ENCODE measurements at regions not wholly inside any gene's neighbourhood (a gene's known extent, or its start where the extent isn't known, plus 50 kb on each side); places are given as distances from the start of the nearest gene placed in this dataset.
"Not testable (repeated sequence)": the region's sequence is repeated elsewhere in the genome, so short reads cannot be mapped to it uniquely, and the experiment has no call there.

DNA sequence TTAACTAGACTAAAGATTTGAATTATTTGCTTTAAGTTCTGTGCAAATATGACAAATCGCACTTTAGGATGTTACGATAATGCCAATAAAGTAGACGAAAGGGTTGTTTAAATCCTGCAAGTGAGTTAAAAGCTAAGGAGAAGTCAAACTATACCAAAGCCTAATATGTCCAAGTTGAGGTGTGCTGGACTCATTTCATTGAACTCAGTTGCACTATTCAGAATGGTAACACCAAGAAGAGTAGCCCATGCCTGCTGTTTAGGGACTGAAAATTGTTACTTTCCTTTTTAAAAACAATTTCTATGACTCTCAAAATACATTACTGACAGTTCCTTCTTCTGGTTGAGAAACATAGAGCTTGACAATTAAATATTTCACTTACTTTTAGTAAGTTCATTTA is 766.3 kb downstream of the DNAJB9 start:
- no peak for DNase-seq

DNA sequence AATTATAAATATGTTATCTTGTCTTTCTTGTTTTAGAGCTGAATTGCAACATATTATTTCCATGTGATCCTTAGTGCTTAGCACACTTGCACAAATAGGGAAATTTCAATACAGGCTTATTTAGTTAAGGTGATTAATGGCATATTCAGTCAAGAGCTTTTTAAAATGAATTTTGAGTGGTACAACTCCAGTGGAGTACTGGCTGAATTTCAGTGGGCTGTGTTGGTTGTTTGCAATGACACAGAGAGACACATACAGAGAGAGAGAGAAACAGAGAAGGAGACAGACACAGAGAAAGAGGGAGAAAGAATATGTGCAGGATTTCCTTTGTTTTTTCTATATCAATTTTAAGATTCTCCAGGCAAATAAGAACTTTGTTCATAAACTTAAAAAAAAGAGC is 766.9 kb downstream of the DNAJB9 start:
- no peak for DNase-seq

DNA sequence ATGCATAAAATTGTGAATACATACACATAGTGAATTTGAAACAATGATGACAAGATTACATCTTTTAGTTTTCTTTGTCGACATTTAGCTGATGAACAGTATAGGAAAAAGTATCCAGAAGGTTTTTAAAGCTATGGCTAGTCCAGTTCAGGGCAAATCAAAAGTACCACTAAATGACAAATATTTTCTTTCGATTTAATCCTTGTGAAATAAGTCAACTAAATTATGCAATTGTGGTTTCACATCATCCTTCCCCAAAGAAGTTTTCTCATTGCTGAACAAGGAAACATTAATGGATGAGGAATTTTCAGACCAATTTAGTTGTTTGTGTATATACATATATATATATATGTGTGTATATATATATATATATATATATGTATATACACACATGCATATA is 774.0 kb downstream of the DNAJB9 start:
- no peak for DNase-seq

DNA sequence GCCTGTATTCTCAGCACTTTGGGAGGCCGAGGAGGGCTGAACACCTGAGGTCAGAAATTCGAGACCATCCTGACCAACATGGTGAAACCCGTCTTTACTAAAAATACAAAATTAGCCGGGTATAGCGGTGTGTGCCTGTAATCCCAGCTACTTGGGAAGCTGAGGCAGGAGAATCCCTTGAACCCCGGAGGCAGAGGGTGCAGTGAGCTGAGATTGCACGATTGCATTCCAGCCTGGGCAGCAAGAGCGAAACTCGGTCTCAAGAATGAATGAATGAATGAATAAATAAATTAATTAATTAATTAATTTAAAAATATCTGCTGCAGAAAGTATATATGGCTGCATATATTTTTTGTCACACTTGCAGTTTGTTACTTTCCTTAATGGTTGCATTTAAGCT is 781.8 kb downstream of the DNAJB9 start:
- no peak for DNase-seq

DNA sequence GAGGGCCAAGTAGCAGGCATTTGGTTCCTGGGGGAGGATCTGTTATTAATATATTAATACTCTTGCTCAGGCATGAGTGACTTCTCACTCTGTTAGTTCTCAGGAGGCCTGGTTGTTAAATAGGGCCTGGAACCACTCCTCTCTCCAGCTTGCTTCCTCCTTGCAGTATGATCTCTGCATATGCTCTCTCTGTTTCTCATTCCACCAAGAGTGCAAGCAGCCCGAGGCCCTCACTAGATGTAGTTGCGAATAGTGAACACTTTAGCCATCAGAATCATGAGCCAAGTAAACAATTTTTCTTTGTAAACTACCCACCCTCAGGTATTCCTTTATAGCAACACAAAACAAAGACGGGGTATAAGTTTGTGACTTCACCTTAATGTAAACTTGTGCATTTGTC is 784.3 kb downstream of the DNAJB9 start:
- DNase-seq = no peak

DNA sequence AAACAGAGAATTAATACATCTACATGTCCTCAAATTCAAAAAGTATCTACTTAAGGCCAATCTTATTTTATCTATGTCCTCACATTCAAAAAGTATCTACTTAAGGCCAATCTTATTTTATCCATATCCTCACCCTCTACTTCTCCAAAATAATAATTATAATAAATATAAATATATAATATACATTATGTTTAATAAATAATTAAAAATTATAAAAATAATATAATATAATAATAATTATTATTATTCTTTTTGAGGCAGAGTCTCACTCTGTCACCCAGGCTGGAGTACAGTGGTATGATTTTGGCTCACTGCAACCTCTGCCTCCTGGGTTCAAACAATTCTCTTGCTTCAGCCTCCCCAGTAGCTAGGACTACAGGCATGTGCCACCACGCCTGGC is 784.9 kb downstream of the DNAJB9 start:
- no peak for DNase-seq

DNA sequence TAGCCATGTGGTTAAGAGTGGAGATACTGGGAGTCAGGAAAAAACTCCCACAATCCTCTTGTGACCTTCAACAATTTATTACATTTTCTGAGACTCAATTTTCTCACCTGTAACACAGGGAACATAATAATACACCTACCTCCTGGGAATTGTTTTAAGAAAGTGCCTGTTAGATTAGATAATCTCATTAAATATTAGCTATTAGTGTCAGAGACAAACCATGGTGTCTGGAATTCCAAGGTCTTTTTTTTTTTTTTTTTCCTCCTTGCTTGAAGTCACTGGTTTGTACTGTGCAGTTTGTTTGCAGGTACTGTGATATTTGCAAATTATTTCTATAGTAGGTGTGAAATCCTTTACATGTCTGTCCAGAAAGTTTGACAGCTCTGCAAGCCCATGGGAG is 806.1 kb downstream of the DNAJB9 start:
- no peak for DNase-seq

DNA sequence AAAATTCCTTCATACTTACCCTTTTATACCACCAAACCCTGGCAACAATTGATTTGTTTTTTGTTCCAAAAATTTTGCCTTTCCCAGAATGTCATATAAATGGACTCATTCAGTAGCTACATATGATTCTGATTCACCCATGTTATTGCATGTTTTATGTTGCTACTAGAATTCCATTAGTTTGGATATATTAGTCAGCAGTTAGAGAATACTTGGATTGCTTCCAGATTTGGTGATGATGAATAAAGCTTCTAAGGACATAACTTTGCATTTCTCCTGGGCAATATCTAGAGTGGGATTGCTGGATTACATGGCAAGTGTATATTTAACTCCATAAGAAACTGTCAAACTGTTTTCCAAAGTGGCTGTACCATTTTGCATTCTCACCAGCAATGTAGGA is 806.9 kb downstream of the DNAJB9 start:
- peak; percentile 0 for DNase-seq

DNA sequence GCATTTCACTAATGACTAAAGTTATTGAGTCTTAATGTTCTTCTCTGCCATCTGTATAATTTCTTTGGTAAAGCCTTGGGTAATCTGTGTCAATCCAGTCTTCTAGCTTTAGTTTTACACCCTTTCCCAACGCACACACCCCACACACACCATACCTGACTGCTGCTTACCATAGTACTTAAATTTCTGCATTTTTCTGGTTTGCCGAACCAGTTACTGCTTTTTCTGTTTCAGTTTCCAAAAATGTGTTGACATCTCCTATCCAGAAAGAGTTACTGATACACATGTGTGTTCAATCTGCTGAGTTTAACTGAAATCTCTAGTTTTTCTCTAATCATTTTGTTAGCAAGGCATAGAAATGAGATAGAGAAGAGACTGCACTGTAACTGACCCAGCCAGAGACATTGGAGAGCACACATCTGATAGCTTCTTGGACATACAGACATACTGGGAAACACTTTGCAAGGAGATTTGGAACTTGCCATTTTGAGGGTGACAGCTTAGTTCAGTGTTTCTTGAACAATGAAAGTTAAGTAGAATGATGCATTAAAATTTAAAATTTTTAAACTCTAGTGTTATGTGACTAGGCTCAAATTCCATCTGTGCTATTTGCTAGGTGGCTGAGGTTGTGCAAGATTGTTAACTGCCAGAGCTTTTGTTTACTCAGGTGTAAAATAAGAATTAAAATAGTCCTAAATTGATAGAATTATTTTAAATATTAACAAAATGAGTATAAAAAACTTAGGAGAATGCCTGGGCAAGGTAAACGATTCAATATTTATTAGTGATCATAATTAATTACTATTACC is 807.6 kb downstream of the DNAJB9 start:
- DNase-seq = no peak

DNA sequence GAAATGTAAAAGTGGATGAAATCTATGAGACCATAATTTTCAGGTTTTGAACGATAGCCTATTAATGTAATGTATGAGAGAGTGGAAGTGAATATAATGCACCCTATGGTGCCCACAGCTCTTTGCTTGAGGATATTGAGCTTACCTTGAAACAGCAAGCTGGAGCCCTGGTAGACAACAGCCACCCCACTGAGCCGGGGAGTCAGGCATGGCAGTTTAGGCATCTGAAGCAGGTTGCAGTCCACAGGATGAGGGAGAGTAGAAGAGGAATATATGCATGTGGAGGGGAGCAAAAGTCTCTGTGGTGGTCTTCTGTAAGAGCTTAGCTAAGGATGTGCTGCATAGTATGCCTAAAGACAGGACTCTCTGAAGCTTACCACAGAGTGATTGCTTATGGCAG is 817.3 kb downstream of the DNAJB9 start:
- no peak for DNase-seq

DNA sequence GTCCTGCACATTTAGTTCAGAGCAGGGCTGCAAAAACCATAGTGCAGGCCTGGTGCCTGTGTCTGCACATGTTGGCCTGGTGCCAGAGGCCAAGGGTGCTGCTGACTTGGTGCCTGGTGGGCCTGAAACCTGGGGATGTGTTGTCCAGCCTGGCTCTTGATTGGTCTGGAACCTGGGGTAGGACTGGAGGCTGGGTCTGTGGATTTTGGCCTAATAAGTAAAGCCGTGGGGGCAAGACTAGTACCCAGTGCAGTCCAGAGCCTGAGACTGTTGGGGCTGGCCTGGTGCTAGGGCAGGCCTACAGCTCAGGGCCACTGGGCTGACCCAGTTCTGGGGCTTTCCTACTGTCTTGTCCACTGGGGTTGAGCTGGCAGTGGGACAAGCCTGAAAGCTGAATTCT is 817.9 kb downstream of the DNAJB9 start:
- DNase-seq = no peak

DNA sequence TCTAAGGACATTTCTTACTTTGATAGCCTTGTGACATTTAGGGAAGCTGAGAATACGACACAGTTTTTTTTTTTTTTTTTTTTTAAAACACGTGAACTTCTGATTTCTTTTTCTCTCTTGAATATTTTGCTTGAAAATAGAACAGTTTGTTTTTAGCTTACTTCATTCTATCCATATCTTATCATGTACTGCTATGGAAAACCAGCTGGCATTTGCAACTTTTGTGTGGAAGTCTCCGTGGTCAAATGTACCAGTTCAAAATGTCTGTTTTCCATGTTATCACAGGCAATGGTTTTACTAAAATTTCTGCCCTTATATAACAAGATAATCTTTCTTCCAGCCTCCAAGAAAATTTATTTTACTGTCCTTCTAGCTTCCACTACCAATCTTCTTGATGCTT is 821.6 kb downstream of the DNAJB9 start:
- no peak for DNase-seq

DNA sequence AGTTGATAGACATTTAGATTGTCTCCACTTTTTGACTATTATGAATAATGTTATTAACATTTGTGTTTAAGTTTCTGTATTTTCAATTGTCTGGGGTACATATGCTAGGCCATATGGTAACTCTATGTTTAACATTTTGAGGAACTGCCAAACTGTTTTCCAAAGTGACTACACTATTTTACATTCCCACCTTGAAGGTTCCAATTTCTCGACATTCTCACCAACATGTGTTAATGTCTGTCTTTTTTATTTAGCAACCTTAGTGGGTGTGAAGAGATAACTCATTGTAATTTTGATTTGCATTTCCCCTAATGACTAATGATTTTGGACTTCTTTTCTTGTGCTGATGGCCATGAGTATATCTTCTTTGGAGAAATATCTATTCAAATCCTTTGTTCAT is 832.4 kb downstream of the DNAJB9 start:
- DNase-seq = no peak

DNA sequence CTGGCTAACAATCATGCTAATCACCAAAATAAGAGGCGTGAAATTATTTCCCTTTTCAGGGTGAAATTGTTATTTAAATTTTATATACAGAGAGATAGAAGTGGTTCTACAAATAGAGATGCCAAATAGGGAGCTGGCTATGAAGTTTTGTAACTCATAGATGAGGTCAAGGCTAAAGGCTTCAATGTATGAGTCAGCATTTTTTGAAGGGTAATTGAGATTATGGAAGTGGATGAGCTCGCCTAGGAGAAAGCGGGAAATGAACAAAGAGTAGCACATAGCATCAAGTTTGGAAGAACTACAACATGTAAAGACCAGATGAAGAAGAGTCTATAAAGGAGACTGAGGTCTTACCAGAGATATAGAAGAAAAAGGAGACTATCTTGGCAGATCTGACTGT is 838.1 kb downstream of the DNAJB9 start:
- DNase-seq = no peak

DNA sequence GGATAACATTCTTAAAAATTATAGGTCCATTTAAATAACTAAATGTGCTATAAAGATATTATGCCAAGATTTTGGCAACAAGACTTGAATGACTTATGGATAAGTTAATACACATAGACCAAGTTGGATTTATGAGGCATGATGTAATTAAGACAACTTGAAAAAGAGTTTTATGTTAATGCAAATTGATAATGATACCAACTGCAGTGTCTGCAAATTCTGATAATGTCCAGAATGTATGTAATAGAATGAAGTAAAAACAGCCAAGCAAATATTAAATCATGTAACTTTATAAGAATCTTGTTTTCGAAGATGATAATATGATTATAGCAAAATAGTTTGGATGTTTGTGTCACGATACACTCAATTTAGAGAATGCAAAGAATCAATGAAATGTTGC is 868.3 kb downstream of the DNAJB9 start:
- no peak for DNase-seq

DNA sequence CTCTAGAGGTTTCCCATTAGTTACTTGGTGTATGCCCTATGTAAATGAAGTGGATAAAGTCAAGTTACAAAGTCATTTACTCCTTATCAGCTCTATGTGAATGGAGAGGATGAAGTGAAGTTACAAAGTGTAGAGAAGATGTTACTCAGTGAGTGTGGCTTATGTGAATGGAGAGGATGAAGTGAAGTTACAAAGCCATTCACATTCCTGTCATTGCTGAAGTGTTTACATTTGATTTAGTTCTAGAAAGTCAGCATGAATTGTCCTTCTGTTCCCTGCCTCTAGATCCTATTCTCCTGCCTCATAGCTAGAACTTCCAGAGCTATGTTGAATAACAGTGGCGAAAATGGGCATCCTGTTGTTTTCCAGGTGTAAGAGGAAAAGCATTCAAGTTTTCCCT is 880.1 kb downstream of the DNAJB9 start:
- DNase-seq = no peak

DNA sequence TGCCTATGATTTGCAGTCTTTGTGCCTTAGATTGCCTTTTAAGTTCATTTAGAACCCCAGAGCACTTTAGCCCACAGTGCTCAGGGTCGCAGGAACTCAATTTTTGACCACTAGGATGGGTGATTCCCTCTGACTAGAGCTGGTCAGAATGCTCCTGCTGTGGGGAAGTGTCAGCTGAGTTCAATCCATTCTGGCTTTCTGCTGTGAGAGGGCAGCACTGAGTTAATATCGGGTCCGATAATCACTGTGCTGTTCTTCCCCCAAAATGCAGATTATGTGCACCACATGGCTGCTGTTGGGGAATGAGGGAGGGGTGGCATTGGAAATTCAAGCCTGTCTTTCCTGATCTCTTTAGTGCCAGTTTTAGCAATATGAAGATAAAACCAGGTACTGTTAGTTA is 886.4 kb downstream of the DNAJB9 start:
- no peak for DNase-seq

DNA sequence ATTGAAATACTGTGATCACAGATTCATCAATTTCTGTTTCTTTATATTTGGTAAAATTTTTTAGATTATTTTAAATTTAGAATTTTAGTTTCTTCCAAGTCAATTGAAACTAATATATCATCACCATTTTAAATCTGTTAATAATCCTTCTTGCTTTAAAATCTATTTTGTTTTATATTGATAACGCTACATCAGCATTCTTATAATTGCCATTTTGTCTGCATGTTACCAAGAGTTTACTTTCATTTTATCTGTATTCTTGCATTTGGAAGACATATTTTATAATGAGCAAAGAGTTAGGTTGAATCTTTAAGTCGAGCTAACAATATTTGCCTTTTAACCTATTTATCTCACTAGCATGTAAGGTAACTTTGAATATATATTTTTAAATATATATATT is 890.6 kb downstream of the DNAJB9 start:
- no peak for DNase-seq

DNA sequence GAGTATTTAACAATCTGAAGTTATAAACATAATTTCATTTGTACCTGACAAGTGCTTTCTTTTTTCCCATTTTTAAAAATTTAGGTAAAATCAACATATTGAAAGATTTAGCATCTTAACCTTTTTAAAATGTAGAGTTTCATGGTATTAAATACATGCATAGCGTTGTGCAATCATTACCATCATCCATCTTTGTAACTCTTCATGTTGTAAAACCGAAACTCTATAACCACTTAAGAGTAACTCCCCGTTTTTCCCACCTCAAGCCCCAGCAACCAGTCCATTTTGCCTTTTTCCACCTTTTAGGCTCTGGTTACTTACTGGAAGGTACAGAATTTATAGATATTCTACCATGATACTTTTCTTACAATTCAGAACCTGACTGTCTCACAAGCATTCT is 892.5 kb downstream of the DNAJB9 start:
- no peak for DNase-seq

DNA sequence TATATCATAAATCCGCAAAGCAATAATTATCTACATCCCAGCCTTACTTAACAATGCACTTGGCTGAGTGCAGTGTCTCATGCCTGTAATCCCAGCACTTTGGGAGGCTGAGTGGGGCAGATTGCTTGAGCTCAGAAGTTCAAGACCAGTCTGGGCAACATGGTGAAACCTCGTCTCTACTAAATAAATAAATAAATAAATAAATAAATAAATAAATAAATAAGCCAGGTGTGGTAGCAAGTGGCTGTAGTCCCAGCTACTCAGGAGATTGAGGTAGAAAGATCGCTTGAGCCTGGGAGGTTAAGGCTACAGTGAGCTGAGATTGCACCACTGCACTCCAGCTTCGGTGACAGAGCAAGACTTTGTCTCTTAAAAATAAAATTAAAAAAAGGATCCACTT is 898.1 kb downstream of the DNAJB9 start:
- DNase-seq = not testable (repeated sequence)

DNA sequence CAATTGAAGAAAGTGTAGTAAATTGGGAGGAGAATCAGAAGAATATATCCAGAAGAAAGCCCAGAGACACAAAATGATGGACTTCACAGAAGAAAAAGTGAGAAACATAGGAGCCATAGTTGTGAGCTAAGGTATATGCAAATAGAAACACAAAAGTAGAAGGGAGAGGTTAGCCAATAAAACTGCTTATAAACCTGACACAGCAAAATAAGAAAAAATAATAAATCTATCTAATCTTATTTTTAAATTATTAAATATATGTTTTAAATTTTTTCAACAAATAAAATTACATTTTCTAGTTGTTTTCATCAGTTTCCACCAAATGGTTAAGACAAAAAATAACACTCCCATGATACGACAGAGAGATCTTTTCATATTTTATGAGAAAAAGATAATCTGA is 903.5 kb downstream of the DNAJB9 start:
- no peak for DNase-seq

DNA sequence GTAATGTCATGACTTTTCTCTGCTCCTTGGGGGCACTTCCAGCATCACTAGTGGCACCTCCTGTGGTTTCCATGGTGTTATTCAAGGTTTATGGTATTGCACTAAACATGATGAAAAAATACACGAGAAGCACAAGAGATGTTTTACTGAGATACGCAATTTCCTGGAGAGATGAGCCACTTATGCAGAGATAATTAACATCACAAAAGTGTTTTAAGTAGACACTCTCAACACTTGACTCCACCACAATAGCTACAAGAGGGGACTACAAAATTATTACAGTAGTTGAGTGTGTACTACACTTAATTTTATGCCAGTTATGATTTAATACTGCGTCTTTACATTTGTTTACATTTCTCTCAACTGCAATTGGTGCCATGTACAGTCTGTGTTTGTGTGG is 906.7 kb downstream of the DNAJB9 start:
- no peak for DNase-seq

DNA sequence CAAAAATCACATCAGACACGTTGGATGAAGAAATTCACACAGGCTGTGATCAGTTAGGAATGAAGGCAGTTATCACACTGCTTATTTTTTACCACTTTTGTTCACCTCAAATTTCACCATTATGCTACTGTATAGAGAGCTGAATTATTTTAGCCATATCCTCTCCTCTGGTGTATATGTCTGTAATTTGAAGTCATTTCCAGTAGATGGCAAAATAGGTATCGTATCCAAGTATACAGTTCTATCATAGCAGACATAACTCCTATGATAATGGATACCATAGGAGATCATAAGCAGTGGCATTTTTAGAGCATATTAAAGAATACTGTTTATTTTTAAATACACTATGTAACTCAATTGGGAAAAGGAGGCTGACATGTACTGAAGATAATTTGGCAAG is 909.7 kb downstream of the DNAJB9 start:
- DNase-seq = no peak

DNA sequence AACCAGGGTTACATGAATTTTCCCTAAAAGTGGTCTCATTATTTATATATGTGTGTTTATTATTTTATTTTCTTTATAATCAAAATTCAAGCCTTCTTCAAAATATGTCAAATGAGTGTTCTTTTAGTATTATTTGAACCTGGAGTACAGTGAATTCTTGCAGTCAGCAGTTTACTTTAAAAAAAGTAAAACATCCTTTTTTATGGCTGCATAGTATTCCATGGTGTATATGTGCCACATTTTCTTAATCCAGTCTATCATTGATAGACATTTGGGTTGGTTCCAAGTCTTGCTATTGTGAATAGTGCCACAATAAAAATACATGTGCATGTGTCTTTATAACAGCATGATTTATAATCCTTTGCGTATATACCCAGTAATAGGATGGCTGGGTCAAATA is 920.9 kb downstream of the DNAJB9 start:
- DNase-seq = not testable (repeated sequence)

DNA sequence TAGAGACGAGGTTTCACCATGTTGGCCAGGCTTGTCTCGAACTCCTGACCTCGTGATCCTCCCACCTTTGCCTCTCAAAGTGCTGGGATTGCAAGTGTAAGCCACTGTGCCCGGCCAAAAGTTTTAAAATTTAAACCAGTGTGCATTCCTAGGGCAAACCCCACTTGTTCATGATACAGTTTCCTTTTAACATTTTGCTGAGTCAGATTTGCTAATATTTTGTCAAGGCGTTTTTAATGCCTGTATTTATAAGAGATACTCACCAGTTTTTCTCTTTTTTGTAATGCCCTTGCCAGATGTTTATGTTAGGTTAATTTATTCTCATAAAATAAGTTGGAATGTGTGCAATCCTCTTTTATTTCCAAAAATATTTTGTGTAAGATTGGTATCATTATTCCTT is 927.4 kb downstream of the DNAJB9 start:
- DNase-seq = no peak

DNA sequence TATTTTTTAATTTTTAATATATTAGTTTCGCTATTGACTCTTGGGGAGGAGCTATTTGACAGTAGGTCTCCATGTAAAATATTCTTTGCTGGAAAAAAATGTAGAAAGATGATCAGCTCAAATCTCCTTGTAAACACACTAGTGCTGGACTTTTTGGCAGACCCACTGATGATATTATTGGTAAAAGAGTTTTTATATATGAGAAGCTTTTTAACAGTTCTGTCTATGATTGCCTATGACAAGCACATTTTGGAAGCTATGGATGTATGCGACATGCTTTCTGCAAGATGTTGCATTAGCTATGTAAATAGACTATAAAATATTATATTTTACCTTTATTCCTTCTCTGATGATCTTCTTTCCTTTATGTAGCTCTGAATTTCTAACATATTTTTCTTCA is 928.5 kb downstream of the DNAJB9 start:
- DNase-seq = no peak
